Stimulated activated CD4-positive, alpha-beta T cell treated with anti-CD3 and anti-CD28 coated beads, Interleukin-2, amount 100 ng/mL, for 24 hours (primary cell): ENCODE measurements at regions not wholly inside any gene's neighbourhood (a gene's known extent, or its start where the extent isn't known, plus 50 kb on each side); places are given as distances from the start of the nearest gene placed in this dataset.
"Not testable (repeated sequence)": the region's sequence is repeated elsewhere in the genome, so short reads cannot be mapped to it uniquely, and the experiment has no call there.

Experiments
- DNase-seq, 2 donors: peaks; one replicate each; pipeline ENCODE4 v3.0.0-alpha.2; 2020

- no peak for DNase-seq
These were observed 175.3 kb upstream of the TCF4 start for GRCh38 chr18:55763298-55763697.

GRCh38 chr18:55762424-55762823 lies 174.4 kb upstream of the TCF4 start:
- no peak for DNase-seq

DNA sequence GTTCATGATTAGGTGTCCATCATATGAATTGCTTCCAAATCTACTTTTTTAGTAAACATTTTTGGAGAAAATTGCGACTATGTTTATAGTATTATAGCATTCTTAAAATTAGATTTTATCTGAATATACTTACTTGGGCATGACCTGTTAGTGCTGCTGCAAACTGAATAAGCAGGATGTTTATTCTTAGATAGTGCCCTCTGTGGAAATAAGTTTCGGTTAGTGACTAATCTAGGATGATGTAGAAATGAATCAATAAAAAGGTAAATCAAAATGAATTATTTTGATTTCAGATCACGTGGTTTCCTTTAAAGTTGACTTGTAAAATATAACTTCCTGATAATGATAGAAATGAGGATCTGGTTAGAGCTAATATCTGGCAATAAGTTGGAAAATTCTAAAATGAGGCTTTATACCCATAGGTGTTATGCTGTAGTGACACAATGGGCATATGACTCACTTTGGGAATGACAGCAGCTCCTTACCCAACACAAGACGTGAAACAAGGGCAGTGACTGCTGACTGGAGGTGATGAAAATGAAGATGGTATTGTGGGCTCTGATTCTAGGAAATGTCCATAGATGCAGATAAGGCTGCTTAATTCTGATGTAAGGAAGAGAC lies 165.8 kb upstream of the TCF4 start:
- DNase-seq: no peak

GRCh38 chr18:55751476-55751875 lies 163.5 kb upstream of the TCF4 start:
- DNase-seq: no peak

DNA sequence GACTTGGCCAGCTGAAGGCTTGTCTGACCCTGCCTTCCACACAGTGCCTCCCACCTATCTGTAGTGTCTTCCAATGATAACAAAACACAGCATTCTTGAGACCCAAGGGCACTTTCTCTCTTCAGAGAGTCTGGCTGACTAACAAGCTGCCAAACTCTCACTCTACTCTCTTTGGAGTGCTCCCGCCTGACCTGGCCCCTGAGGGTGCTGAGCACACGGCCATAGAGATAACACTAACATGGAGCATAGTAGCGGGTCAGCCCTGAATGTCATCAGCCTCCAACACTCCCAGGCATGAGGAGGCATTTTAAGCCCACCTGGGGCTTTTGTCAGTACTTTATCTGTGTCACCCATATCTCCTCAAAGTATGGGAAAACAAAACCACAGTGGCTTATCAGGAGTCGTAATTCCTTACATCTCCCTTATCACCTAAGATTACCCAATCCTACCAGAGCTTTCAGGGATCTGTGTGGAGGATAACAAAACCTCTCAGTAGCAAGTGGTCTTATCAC lies 160.3 kb upstream of the TCF4 start:
- no peak for DNase-seq

DNA sequence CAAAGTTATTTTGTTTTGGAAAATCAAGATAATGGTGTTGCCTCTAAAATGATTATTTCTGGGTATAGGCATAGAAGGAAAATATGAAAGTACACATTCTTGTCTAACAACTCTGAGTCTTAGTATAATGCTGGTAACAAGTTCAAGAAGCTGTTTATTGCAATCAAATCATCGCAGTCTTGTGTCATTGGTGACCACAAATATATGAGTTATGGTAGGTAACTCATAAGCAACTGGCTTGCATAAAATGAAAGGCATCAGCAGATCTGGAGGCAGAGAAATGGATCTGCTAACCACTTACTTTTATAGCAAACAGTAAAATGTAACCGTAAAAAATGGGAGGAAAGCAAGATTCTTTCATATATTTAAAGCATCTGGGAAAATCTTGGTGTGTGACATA lies 156.2 kb upstream of the TCF4 start:
- DNase-seq: no peak

- DNase-seq: no peak
These were observed 155.7 kb upstream of the TCF4 start for GRCh38 chr18:55743736-55744135.

- DNase-seq: no peak
These were observed 155.1 kb upstream of the TCF4 start for GRCh38 chr18:55743133-55743532.

DNA sequence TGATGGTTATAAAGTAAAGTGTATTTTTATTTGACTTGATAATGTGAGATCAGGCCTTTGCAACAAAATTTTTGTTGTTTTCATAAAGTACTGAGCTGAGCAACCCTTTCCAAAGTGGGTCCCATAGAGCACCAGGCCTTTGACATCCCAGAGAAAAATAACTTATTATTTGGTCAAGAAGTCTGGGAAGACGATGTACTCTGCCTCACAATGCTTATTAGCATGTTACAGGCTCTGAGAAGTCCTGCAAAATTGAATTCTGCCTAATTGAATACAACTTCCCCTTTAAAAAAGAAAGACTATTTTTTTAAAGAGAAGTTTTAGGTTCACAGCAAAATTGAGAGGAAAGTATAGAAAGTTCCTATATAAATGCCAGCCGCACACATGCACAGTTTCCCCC lies 151.5 kb upstream of the TCF4 start:
- DNase-seq: no peak

DNA sequence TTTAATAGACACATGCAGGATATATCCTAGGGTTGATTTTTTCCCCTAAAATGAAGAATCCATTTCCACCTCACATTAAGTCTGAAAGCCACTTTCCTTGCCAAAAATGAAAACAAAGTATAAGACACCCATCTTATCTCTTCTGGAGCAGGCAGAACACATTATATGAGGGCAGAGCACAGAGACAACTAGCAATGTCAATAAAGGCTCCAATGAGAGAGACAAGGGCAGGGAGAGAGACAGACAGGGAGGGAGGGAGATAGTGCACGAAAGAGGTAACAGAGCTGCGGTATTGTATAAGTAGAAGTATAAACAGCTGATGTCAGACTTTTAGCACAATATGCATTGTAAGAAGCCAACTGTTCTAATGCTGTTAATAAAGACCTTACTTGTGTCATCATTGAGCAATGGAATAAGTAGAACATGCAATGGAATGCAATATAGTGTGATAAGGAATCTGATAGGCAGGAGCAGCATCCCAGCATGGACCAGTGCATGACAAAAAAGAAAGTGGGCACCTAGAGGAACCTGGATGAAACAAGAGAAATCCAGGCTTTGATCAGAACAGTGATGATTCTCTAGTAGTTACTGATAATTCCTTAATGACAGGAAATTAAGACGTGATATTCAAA lies 150.6 kb upstream of the TCF4 start:
- no peak for DNase-seq

DNA sequence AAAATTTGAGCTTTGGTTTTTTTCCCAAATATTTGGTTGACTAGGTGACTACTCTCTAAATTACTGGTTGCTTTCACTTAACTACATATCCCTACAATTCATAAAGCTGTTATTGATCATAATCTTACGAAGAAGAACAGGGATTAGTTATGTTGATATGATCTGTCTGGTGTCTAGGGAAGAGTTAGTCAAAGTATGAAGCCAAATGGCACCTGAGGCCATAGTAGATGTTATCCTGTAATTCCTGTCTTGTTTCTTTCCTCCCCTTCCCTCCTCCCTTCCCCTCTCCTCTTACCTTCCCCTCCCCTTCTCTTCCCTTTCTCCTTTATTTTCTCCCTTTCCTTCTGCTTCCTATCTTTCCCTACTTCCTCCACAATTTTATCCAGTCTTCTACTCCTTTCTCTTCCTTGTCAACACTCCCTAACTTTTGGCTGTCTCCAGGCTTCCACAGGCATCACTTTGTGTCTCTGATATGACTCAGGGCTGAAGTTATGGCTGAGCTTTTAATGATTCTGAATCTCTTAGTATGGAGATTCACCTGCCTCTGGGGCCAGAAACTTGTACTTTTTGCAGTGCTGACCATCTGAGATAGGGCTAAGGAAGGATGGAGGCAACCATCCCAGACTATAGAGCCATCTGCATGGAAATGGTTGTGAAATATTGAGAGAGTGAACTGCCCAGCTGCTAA lies 149.9 kb upstream of the TCF4 start:
- no peak for DNase-seq

- DNase-seq: no peak
These were observed 149.3 kb upstream of the TCF4 start for GRCh38 chr18:55737266-55737665.

- DNase-seq: no peak
These were observed 148.0 kb upstream of the TCF4 start for GRCh38 chr18:55735969-55736368.

- DNase-seq: no peak
These were observed 147.3 kb upstream of the TCF4 start for GRCh38 chr18:55735199-55735855.

DNA sequence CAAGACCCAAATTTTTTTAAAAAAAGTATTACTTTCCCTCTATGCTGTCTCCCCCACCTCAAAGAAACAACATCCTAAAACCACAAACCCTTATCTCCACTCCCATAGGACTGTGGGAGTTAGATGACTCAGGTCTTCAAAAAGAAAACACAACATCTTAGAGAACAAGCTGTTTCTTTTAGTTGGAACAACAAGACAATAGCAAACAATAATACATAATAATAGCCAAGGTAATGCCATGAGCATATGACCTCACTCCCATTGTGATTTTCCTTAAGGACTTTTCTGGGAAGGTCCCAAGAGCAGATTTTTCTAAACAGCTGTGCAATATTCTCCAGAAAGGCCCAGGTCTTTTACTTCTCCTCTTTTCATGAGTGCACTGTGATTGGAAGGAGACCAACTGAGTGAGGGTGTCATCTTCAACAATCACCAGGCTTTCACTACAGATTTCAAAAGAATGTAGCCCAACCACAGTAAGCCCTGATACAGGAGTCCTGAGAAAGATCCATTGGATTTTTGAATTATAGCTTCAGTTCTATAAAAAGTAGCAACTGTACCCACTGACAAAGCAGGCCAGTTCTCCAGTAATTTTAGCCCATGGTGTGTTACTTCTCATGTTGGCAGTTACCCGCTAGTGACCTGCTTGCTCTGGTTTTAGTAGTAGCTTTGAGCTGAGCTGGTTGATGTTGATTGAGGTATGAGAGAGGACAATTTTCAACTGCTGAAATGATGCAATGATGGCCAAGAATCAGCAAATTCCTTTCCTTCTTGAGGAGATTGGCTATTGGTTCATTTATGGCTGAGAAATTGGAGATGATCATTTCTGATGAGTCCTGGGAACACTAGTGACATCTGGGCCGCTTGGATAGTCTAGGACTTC lies 144.5 kb upstream of the TCF4 start:
- DNase-seq: no peak

DNA sequence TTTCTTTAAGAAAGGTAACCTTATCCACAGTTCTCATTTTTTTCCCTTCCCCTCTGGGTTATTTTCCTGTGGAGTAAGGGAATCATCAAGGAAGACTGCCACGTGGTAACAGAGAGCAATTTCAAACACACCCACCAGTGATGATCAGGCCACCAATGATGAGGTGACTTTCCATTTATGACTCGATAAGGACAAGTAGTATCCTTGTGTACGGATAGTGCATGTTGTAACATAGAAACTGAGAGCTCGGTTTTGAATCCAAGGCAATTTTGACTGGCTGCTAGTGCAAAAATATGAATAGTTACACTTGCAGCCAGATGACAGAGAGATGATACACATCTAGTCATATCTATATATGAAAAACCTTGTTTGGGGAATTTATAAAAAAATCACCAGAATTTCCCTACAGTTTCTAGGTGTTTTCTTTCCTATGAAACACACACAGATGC lies 143.6 kb upstream of the TCF4 start:
- DNase-seq: no peak

DNA sequence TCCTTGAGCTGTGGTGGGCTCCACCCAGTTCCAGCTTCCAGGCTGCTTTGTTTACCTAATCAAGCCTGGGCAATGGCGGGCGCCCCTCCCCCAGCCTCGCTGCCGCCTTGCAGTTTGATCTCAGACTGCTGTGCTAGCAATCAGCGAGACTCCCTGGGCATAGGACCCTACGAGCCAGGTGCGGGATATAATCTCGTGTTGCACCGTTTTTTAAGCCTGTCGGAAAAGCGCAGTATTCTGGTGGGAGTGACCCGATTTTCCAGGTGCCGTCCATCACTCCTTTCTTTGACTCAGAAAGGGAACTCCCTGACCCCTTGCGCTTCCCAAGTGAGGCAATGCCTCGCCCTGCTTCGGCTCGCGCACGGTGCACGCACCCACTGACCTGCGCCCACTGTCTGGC lies 133.0 kb upstream of the TCF4 start:
- not testable (repeated sequence) for DNase-seq

DNA sequence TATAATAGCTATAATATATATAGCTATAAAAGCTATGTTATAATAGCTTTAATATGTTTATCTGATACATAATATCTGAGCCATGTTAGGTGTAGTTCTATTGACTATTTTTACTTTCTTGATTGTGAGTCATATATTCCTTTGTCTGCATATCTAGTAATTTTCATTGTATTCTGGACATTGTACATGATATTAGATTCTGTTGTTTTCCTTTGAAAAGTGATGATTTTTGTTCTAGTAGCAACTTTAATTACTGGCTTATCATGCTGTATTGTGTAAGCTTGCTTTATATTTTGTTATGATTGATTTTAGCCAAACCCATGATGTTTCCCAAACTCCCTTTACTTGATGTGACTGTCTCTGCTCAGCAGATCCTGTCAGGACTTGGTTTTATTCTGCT lies 125.7 kb upstream of the TCF4 start:
- no peak for DNase-seq

GRCh38 chr18:55706898-55707297 lies 118.9 kb upstream of the TCF4 start:
- no peak for DNase-seq

DNA sequence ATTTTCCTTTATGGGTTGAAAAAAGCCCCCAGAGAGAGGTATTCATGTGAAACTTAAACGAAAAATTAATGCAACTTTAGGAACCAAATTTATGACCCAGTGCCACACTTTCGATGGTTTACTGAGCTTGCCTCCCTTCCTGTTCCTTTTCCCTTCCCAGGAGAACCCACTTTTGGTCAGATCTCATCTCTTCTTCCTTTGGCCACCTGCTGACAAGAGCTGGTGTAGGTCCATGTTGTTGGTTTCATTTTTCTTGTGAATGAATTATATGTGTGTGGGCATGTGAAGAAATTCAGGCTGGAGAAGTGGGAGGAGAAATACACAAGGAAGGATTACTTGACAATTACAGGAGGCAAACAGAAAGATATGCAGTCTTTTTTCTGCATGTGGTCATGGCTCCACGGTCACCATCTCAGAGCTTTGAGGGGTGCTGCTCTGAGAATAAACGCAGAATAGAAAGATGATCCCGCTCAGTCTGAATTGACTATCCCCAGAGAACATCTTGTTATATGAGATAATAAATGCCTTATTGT lies 111.3 kb upstream of the TCF4 start:
- DNase-seq: no peak

DNA sequence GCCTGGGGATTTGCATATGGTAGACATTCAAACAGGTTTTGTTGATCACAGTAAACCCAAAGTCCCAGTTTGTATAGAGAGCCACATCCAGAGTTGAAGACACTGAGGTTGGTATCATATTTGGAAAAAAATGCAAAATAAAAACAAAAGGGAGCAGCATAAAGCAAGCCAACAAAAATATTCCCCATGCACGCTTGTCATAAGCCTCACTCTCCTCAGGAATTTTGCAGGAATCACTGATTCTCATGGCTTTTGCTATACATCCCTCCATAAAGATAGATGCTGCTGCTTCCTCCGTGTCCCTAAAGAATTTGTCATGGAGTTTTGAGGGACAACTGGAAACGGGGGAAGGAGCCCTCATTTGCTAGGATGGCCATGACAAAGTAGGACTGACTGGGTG lies 108.8 kb upstream of the TCF4 start:
- DNase-seq: no peak

GRCh38 chr18:55695091-55695490 lies 107.1 kb upstream of the TCF4 start:
- DNase-seq: no peak
